ENCODE measurements at regions not wholly inside any gene's neighbourhood (a gene's known extent, or its start where the extent isn't known, plus 50 kb on each side); places are given as distances from the start of the nearest gene placed in this dataset.
"Not testable (repeated sequence)": the region's sequence is repeated elsewhere in the genome, so short reads cannot be mapped to it uniquely, and the experiment has no call there.

- no peak overlapping the region for H3K4me3 ChIP-seq (ENCODE audit: low read depth, low read length)
- TF ChIP-seq CTCF (IDR thresholded peaks at IDR 0.05; ENCODE audit: borderline replicate concordance, insufficient read depth, low read depth, low read length) = no peak
These were observed 64.3 kb downstream of the C9orf50 start for GRCh38 chr9:129556491-129557191.

- no peak overlapping the region for H3K4me3 ChIP-seq (ENCODE audit: low read depth, low read length)
- no peak for TF ChIP-seq CTCF (IDR thresholded peaks at IDR 0.05; ENCODE audit: borderline replicate concordance, insufficient read depth, low read depth, low read length)
These were observed 65.2 kb downstream of the C9orf50 start for GRCh38 chr9:129555512-129556215.

- TF ChIP-seq CTCF (IDR thresholded peaks at IDR 0.05; ENCODE audit: borderline replicate concordance, insufficient read depth, low read depth, low read length) = no peak
- H3K4me3 ChIP-seq (ENCODE audit: low read depth, low read length) = no peak overlapping the region
These were observed 66.3 kb downstream of the C9orf50 start for GRCh38 chr9:129554649-129555048.

- TF ChIP-seq CTCF (IDR thresholded peaks at IDR 0.05; ENCODE audit: borderline replicate concordance, insufficient read depth, low read depth, low read length) = no peak
- H3K4me3 ChIP-seq (ENCODE audit: low read depth, low read length) = no peak overlapping the region
These were observed 67.6 kb downstream of the C9orf50 start for GRCh38 chr9:129553277-129553676.

GRCh38 chr9:129552064-129552463, 68.8 kb downstream of the C9orf50 start:
- H3K4me3 ChIP-seq (ENCODE audit: low read depth, low read length) = no peak overlapping the region
- no peak for TF ChIP-seq CTCF (IDR thresholded peaks at IDR 0.05; ENCODE audit: borderline replicate concordance, insufficient read depth, low read depth, low read length)

- no peak for TF ChIP-seq CTCF (IDR thresholded peaks at IDR 0.05; ENCODE audit: borderline replicate concordance, insufficient read depth, low read depth, low read length)
- H3K4me3 ChIP-seq (ENCODE audit: low read depth, low read length) = no peak overlapping the region
These were observed 69.4 kb downstream of the C9orf50 start for GRCh38 chr9:129551393-129551973.

GRCh38 chr9:129550977-129551376, 69.9 kb downstream of the C9orf50 start:
- not testable (repeated sequence) for H3K4me3 ChIP-seq (ENCODE audit: low read depth, low read length)
